Neuronal stem cell (in vitro differentiated cells): ENCODE measurements at regions not wholly inside any gene's neighbourhood (a gene's known extent, or its start where the extent isn't known, plus 50 kb on each side); places are given as distances from the start of the nearest gene placed in this dataset.

Source experiments
- DNase-seq: peaks from one replicate; pipeline ENCODE4 v3.0.0-alpha.2; 2013; ENCODE audit warnings: low spot score
- H2AFZ ChIP-seq: one replicate; pipeline ENCODE4 v1.6.1; 2013; ENCODE audit warnings: mild to moderate bottlenecking, low read length, inconsistent platforms
- H2AK5ac ChIP-seq: 2 replicates; pipeline ENCODE4 v1.6.1; 2013; ENCODE audit warnings: low read depth, mild to moderate bottlenecking, inconsistent platforms, low read length, moderate library complexity, mixed read lengths
- H2BK120ac ChIP-seq: 2 replicates; pipeline ENCODE4 v1.6.1; 2013; ENCODE audit warnings: low read depth, mild to moderate bottlenecking, inconsistent platforms, low read length, moderate library complexity, mixed read lengths
- H2BK12ac ChIP-seq: one replicate; pipeline ENCODE4 v1.6.1; 2013; ENCODE audit warnings: low read length, inconsistent platforms
- H2BK15ac ChIP-seq: 2 replicates; pipeline ENCODE4 v1.6.1; 2013; ENCODE audit warnings: mild to moderate bottlenecking, low read length, inconsistent platforms, mixed read lengths
- H2BK5ac ChIP-seq: one replicate; pipeline ENCODE4 v1.6.1; 2013; ENCODE audit warnings: inconsistent platforms, mild to moderate bottlenecking, low read length, moderate library complexity
- H3K14ac ChIP-seq: one replicate; pipeline ENCODE4 v1.6.1; 2013; ENCODE audit warnings: low read length, inconsistent platforms
- H3K18ac ChIP-seq: 2 replicates; pipeline ENCODE4 v1.6.1; 2013; ENCODE audit warnings: low read length, inconsistent platforms
- H3K23ac ChIP-seq: 2 replicates; pipeline ENCODE4 v1.6.1; 2013; ENCODE audit warnings: low read depth, mild to moderate bottlenecking, mixed read lengths, low read length, inconsistent platforms; ENCODE audit not compliant: poor library complexity
- H3K27ac ChIP-seq: replicated peaks from 3 replicates; pipeline ENCODE4 v1.5.1; 2013; ENCODE audit warnings: low read length, inconsistent platforms
- H3K27me3 ChIP-seq, 3 experiments: 2 replicates each; pipeline ENCODE4 v1.6.1; 2013; ENCODE audit warnings: low read length in 3 of 3, mild to moderate bottlenecking in 2 of 3, inconsistent platforms in 1 of 3, low read depth in 1 of 3, mixed read lengths in 1 of 3, moderate library complexity in 1 of 3; ENCODE audit not compliant: control insufficient read depth in 3 of 3, insufficient read depth in 3 of 3
- H3K36me3 ChIP-seq, 2 donors: replicated peaks in 1 of 2; 2 replicates each; pipeline ENCODE4 v1.6.1; 2013; ENCODE audit warnings: low read length in 2 of 2; ENCODE audit not compliant: control insufficient read depth in 2 of 2, insufficient read depth in 2 of 2
- H3K4ac ChIP-seq: 2 replicates; pipeline ENCODE4 v1.6.1; 2013; ENCODE audit warnings: inconsistent platforms, mild to moderate bottlenecking, low read length, moderate library complexity
- H3K4me1 ChIP-seq, 2 donors: 1 replicate in 1 of 2; 2 replicates in 1 of 2; pipeline ENCODE4 v1.6.1; 2013; ENCODE audit warnings: low read length in 2 of 2, low read depth in 1 of 2; ENCODE audit not compliant: control insufficient read depth in 2 of 2, insufficient read depth in 1 of 2
- H3K4me2 ChIP-seq: one replicate; pipeline ENCODE4 v1.6.1; 2013; ENCODE audit warnings: mild to moderate bottlenecking, low read length, inconsistent platforms; ENCODE audit not compliant: insufficient read depth, poor library complexity, severe bottlenecking
- H3K4me3 ChIP-seq, 2 donors: 2 replicates each; pipeline ENCODE4 v1.5.1; 2013; ENCODE audit warnings: low read length in 2 of 2, mild to moderate bottlenecking in 2 of 2, inconsistent platforms in 1 of 2, moderate library complexity in 1 of 2
- H3K79me1 ChIP-seq: one replicate; pipeline ENCODE4 v1.6.1; 2013; ENCODE audit warnings: low read depth, mild to moderate bottlenecking, inconsistent platforms, low read length, moderate library complexity
- H3K9ac ChIP-seq: one replicate; pipeline ENCODE4 v1.6.1; 2013; ENCODE audit warnings: mild to moderate bottlenecking, low read depth, low read length, inconsistent platforms; ENCODE audit not compliant: poor library complexity
- H3K9me3 ChIP-seq, 2 donors: replicated peaks in 1 of 2; 2 replicates each; pipeline versions ENCODE3 to v1.6.1; 2013; ENCODE audit warnings: low read length in 2 of 2, mild to moderate bottlenecking in 2 of 2, inconsistent platforms in 1 of 2, low read depth in 1 of 2, mixed read lengths in 1 of 2, moderate library complexity in 1 of 2; ENCODE audit not compliant: control insufficient read depth in 2 of 2, insufficient read depth in 1 of 2
- H4K8ac ChIP-seq: one replicate; pipeline ENCODE4 v1.6.1; 2013; ENCODE audit warnings: low read depth, mild to moderate bottlenecking, inconsistent platforms, low read length, moderate library complexity
- H4K91ac ChIP-seq: one replicate; pipeline ENCODE4 v1.6.1; 2013; ENCODE audit warnings: low read length, low read depth, mild to moderate bottlenecking, inconsistent platforms; ENCODE audit not compliant: poor library complexity
- WGBS, 2 donors: extraction: QIAGEN DNeasy Blood & Tissue Kit; methylation state at CpG; one replicate each; pipeline ENCODE4 v1.1.7; 2013; ENCODE audit warnings: missing lambda C conversion rate in 2 of 2, mixed read lengths in 1 of 2; ENCODE audit not compliant: insufficient read length in 2 of 2, insufficient replicate concordance in 1 of 2; ENCODE audit errors: extremely low coverage in 2 of 2; 5-methylcytosine and 5-hydroxymethylcytosine counted together

- no peak overlapping the region for H2BK120ac ChIP-seq
- H3K9me3 ChIP-seq, result no peaks in the 10 kb centered on the region
- H3K9ac ChIP-seq, result no peak overlapping the region
- peaks cover 0 to 2% of the 10 kb centered on the region in 2 donors for H3K4me1 ChIP-seq
- no peak overlapping the region for H2BK5ac ChIP-seq
- H3K27me3 ChIP-seq, result no peaks in the 10 kb centered on the region
- H2AFZ ChIP-seq, result no peak overlapping the region
- no peaks in the 10 kb centered on the region for H3K36me3 ChIP-seq
- WGBS, 2 donors, result no CpG with 5 or more reads among the region's 3 CpGs
- H3K23ac ChIP-seq, result no peak overlapping the region
- DNase-seq, result no peak
- no peak overlapping the region for H3K27ac ChIP-seq
- no peak overlapping the region for H4K8ac ChIP-seq
- H3K4me2 ChIP-seq, result no peak overlapping the region
- no peak overlapping the region for H2BK15ac ChIP-seq
- no peak overlapping the region for H2AK5ac ChIP-seq
- H3K79me1 ChIP-seq, result no peaks in the 10 kb centered on the region
- H3K14ac ChIP-seq, result no peak overlapping the region
- no peak overlapping the region for H4K91ac ChIP-seq
- no peak overlapping the region for H3K4me3 ChIP-seq
- no peak overlapping the region for H3K4ac ChIP-seq
- H3K18ac ChIP-seq, result peak overlapping the region; percentile 29
- no peak overlapping the region for H2BK12ac ChIP-seq
Observed at GRCh38 chr16:25419681-25420080, 162.0 kb upstream of the ZKSCAN2 start.

DNA sequence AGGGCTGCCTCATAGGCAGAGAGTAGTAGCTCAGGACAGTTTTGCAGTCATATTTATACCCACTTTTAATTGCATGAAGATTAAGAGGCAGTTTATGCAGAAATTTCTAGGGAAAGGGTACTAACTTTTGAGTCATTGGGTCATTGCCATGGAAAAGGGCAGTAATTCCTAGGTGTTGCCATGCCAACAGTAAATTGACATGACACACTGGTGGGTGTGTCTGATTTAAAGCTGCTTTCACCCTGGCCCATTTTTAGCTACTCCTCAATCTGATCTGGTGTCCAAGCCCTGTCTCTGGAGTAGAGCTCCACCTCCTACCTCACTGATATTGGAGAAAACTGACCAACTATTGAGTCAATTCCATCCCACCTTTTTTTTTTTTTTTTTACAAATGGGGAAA lies 161.5 kb upstream of the ZKSCAN2 start:
- Histone ChIP-seq H3K36me3 (no peaks in the 10 kb centered on the region), H2AK5ac (no peak overlapping the region), H3K4ac (no peak overlapping the region), H2BK5ac (no peak overlapping the region), H3K18ac (no peak overlapping the region), H3K27me3 (no peaks in the 10 kb centered on the region), H3K79me1 (no peaks in the 10 kb centered on the region), H2BK15ac (no peak overlapping the region), H4K8ac (no peak overlapping the region), H4K91ac (no peak overlapping the region), H3K14ac (no peak overlapping the region), H3K9me3 (peaks cover 0 to 2% of the 10 kb centered on the region in 2 donors), H3K9ac (no peak overlapping the region), H2AFZ (no peak overlapping the region), H3K23ac (no peak overlapping the region), H3K4me2 (no peak overlapping the region), H2BK12ac (no peak overlapping the region), H3K4me1 (peaks cover 0 to 2% of the 10 kb centered on the region in 2 donors), H3K27ac (no peak overlapping the region), H3K4me3 (no peak overlapping the region), H2BK120ac (no peak overlapping the region)
- DNase-seq, result no peak

DNA sequence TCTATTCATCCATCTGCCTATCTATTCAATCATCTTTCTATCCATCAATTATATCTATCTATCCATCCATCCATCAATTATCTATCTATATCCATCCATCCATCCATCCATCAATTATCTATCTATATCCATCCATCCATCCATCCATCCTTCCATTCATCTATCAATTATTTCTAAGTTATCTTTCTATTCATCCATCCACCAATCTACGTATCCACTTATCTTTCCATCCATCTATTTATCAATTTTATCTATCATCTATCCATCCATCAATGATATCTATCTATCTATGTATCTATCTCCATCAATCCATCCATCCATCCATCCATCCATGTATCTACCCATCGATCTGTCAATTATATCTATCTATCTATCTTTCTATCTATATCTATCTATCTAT lies 158.4 kb upstream of the ZKSCAN2 start:
- Histone ChIP-seq H4K91ac (no peak overlapping the region), H2BK120ac (no peak overlapping the region), H3K23ac (no peak overlapping the region), H2AK5ac (no peak overlapping the region), H3K4ac (no peak overlapping the region), H3K27ac (no peak overlapping the region), H2BK5ac (no peak overlapping the region), H2BK12ac (no peak overlapping the region), H3K18ac (no peak overlapping the region), H3K36me3 (no peaks in the 10 kb centered on the region), H4K8ac (no peak overlapping the region), H3K4me2 (no peak overlapping the region), H3K9ac (no peak overlapping the region), H3K27me3 (no peaks in the 10 kb centered on the region), H3K14ac (no peak overlapping the region), H3K9me3 (peaks cover 0 to 2% of the 10 kb centered on the region in 2 donors), H2BK15ac (no peak overlapping the region), H3K79me1 (no peaks in the 10 kb centered on the region), H3K4me3 (no peak overlapping the region), H3K4me1 (peaks cover 0 to 2% of the 10 kb centered on the region in 2 donors), H2AFZ (no peak overlapping the region)
- no peak for DNase-seq
- 100% methylated on average over 2 of the region's 2 CpGs for WGBS, 2 donors

DNA sequence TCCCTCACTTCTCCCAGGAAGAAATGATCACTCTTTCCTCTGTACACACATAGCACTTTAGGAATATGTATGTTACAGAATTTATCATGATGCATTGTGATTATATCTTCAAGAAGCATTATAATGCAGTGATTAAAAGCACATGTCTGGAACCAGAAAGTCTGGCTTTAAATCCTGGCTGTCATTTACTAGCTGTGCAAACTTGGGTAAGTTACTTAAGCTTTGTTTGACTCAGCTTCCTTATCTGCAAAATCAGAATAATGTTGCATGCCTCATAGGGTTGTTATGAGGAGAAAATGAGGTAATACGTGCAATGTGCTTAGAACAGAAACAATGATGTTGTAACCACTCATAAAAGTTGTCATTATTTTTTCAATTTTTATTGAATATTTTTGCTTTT lies 156.3 kb upstream of the ZKSCAN2 start:
- Histone ChIP-seq H2AFZ (no peak overlapping the region), H3K36me3 (no peaks in the 10 kb centered on the region), H3K18ac (no peak overlapping the region), H3K23ac (no peak overlapping the region), H3K79me1 (no peaks in the 10 kb centered on the region), H3K9ac (no peak overlapping the region), H3K27me3 (no peaks in the 10 kb centered on the region), H2BK12ac (no peak overlapping the region), H3K9me3 (peaks cover 0 to 2% of the 10 kb centered on the region in 2 donors), H3K14ac (no peak overlapping the region), H4K8ac (no peak overlapping the region), H2BK5ac (no peak overlapping the region), H4K91ac (no peak overlapping the region), H2BK120ac (no peak overlapping the region), H2BK15ac (no peak overlapping the region), H3K27ac (no peak overlapping the region), H3K4me2 (no peak overlapping the region), H2AK5ac (no peak overlapping the region), H3K4me3 (no peak overlapping the region), H3K4ac (no peak overlapping the region), H3K4me1 (no peaks in the 10 kb centered on the region)
- no CpG with 5 or more reads among the region's 1 CpG for WGBS, 2 donors
- no peak for DNase-seq
